ENCODE measurements at regions not wholly inside any gene's neighbourhood (a gene's known extent, or its start where the extent isn't known, plus 50 kb on each side); places are given as distances from the start of the nearest gene placed in this dataset.
A peak's percentile ranks its signal among the peaks of the same experiment; 100 is the strongest.
"Not testable (repeated sequence)": the region's sequence is repeated elsewhere in the genome, so short reads cannot be mapped to it uniquely, and the experiment has no call there.

GRCh38 chr7:67301667-67302066 lies 305.0 kb downstream of the TYW1 start:
- Histone ChIP-seq H2AFZ (ENCODE audit: low read length) (no peak overlapping the region), H3K9me3 (replicated peaks; ENCODE audit: insufficient read depth, low read length) (no peaks in the 10 kb centered on the region), H3K27me3 (replicated peaks; ENCODE audit: insufficient read depth, low read length) (no peaks in the 10 kb centered on the region), H3K4me2 (ENCODE audit: low read depth, low read length) (peak overlapping the region; percentile 60), H3K9me2 (replicated peaks; ENCODE audit: insufficient read depth, low read length) (no peaks in the 10 kb centered on the region), H3K9ac (ENCODE audit: low read length) (peak overlapping the region; percentile 90; the same call in 1 of the 2 replicates), H3K36me3 (replicated peaks; ENCODE audit: insufficient read depth, low read length) (no peaks in the 10 kb centered on the region), H3K4me3 (ENCODE audit: low read length) (peak overlapping the region; percentile 95), H3K79me2 (ENCODE audit: low read length) (peaks cover 39% of the 10 kb centered on the region), H3F3A (ENCODE audit: insufficient read depth, low read length) (peaks cover 7% of the 10 kb centered on the region; the same call in 1 of the 2 replicates), H3K4me1 (ENCODE audit: low read length) (no peaks in the 10 kb centered on the region), H4K20me1 (ENCODE audit: insufficient read depth, low read length) (no peaks in the 10 kb centered on the region), H3K27ac (ENCODE audit: low read length) (peak overlapping the region; percentile 88; the same call in 1 of the 2 replicates)
- peak; percentile 22 for DNase-seq
- TF ChIP-seq EZH2 (optimal IDR thresholded peaks at IDR 0.05; ENCODE audit: low read depth, low read length) (no peak), CTCF (IDR thresholded peaks at IDR 0.05; ENCODE audit: low read length) (no peak), EZH2phosphoT487 (IDR thresholded peaks at IDR 0.05; ENCODE audit: low read length) (no peak)

GRCh38 chr7:67302113-67303039 lies 305.7 kb downstream of the TYW1 start:
- Histone ChIP-seq H3K4me2 (ENCODE audit: low read depth, low read length) (peak overlapping the region; percentile 60; the same call in 1 of the 2 replicates), H3K9ac (ENCODE audit: low read length) (peak overlapping the region; percentile 90), H3F3A (ENCODE audit: insufficient read depth, low read length) (peaks cover 7% of the 10 kb centered on the region; the same call in 1 of the 2 replicates), H4K20me1 (ENCODE audit: insufficient read depth, low read length) (no peaks in the 10 kb centered on the region), H3K36me3 (replicated peaks; ENCODE audit: insufficient read depth, low read length) (no peaks in the 10 kb centered on the region), H3K4me1 (ENCODE audit: low read length) (no peaks in the 10 kb centered on the region), H3K27me3 (replicated peaks; ENCODE audit: insufficient read depth, low read length) (no peaks in the 10 kb centered on the region), H3K79me2 (ENCODE audit: low read length) (peaks cover 41% of the 10 kb centered on the region), H3K9me3 (replicated peaks; ENCODE audit: insufficient read depth, low read length) (no peaks in the 10 kb centered on the region), H3K27ac (ENCODE audit: low read length) (peak overlapping the region; percentile 88), H3K4me3 (ENCODE audit: low read length) (peak overlapping the region; percentile 95), H3K9me2 (replicated peaks; ENCODE audit: insufficient read depth, low read length) (no peaks in the 10 kb centered on the region), H2AFZ (ENCODE audit: low read length) (peak overlapping the region; percentile 91)
- peak; percentile 99 for DNase-seq
- TF ChIP-seq EZH2phosphoT487 (IDR thresholded peaks at IDR 0.05; ENCODE audit: low read length) = no peak
- TF ChIP-seq CTCF (IDR thresholded peaks at IDR 0.05; ENCODE audit: low read length) = peak; percentile 17

- not testable (repeated sequence) for H3K9me3 ChIP-seq (replicated peaks; ENCODE audit: insufficient read depth, low read length); H3K36me3 ChIP-seq (replicated peaks; ENCODE audit: insufficient read depth, low read length); H3K4me1 ChIP-seq (ENCODE audit: low read length); H3F3A ChIP-seq (ENCODE audit: insufficient read depth, low read length); H3K4me2 ChIP-seq (ENCODE audit: low read depth, low read length); H3K4me3 ChIP-seq (ENCODE audit: low read length); H3K9ac ChIP-seq (ENCODE audit: low read length); H2AFZ ChIP-seq (ENCODE audit: low read length); H3K9me2 ChIP-seq (replicated peaks; ENCODE audit: insufficient read depth, low read length); DNase-seq; H4K20me1 ChIP-seq (ENCODE audit: insufficient read depth, low read length); H3K27ac ChIP-seq (ENCODE audit: low read length); H3K27me3 ChIP-seq (replicated peaks; ENCODE audit: insufficient read depth, low read length)
- peaks cover 46% of the 10 kb centered on the region for H3K79me2 ChIP-seq (ENCODE audit: low read length)
Observed at GRCh38 chr7:67304846-67305245, 308.2 kb downstream of the TYW1 start.

GRCh38 chr7:67306331-67306730 lies 309.7 kb downstream of the TYW1 start:
- no peaks in the 10 kb centered on the region for H3K9me3 ChIP-seq (replicated peaks; ENCODE audit: insufficient read depth, low read length)
- no peaks in the 10 kb centered on the region for H3K36me3 ChIP-seq (replicated peaks; ENCODE audit: insufficient read depth, low read length)
- no peak for DNase-seq
- no peaks in the 10 kb centered on the region for H3K27me3 ChIP-seq (replicated peaks; ENCODE audit: insufficient read depth, low read length)
- no peak overlapping the region for H3K4me3 ChIP-seq (ENCODE audit: low read length)
- no peaks in the 10 kb centered on the region for H3K4me1 ChIP-seq (ENCODE audit: low read length)
- no peak overlapping the region for H2AFZ ChIP-seq (ENCODE audit: low read length)
- H3K79me2 ChIP-seq (ENCODE audit: low read length) = peaks cover 46% of the 10 kb centered on the region
- H3K9ac ChIP-seq (ENCODE audit: low read length) = no peak overlapping the region
- H3K4me2 ChIP-seq (ENCODE audit: low read depth, low read length) = no peak overlapping the region
- no peaks in the 10 kb centered on the region for H3K9me2 ChIP-seq (replicated peaks; ENCODE audit: insufficient read depth, low read length)
- no peaks in the 10 kb centered on the region for H4K20me1 ChIP-seq (ENCODE audit: insufficient read depth, low read length)
- peaks cover 7% of the 10 kb centered on the region; the same call in 1 of the 2 replicates for H3F3A ChIP-seq (ENCODE audit: insufficient read depth, low read length)
- no peak overlapping the region for H3K27ac ChIP-seq (ENCODE audit: low read length)
- TF ChIP-seq CTCF (IDR thresholded peaks at IDR 0.05; ENCODE audit: low read length) (no peak), EZH2 (optimal IDR thresholded peaks at IDR 0.05; ENCODE audit: low read depth, low read length) (no peak), EZH2phosphoT487 (IDR thresholded peaks at IDR 0.05; ENCODE audit: low read length) (no peak)
